Esophagus squamous epithelium (tissue), 5 donors: ENCODE measurements at regions not wholly inside any gene's neighbourhood (a gene's known extent, or its start where the extent isn't known, plus 50 kb on each side); places are given as distances from the start of the nearest gene placed in this dataset.

ENCODE experiments used
- DNase-seq: peaks from one replicate; lab custom pipeline; 2025; lab: John Stamatoyannopoulos, UW
- H3K27ac ChIP-seq, 4 donors: fragments of 200-600 bp; sonication (generic); one replicate each; pipeline ENCODE4 v1.5.1; 2016 to 2019; ENCODE audit warnings: mild to moderate bottlenecking in 1 of 4
- H3K27me3 ChIP-seq, 4 donors: fragments of 200-600 bp; sonication (generic); 1 replicate in 3 of 4; 2 replicates in 1 of 4; pipeline versions ENCODE4 v1.5.1 to v1.6.0; 2017 to 2021; ENCODE audit warnings: antibody characterized with exemption in 1 of 4
- H3K36me3 ChIP-seq, 3 donors: fragments of 200-600 bp; sonication (generic); one replicate each; pipeline ENCODE4 v1.5.1; 2016 to 2019
- H3K4me1 ChIP-seq, 3 donors: fragments of 200-600 bp; sonication (generic); one replicate each; pipeline ENCODE4 v1.5.1; 2017 to 2019
- H3K4me3 ChIP-seq, 4 donors: fragments of 200-600 bp; sonication (generic); 1 replicate in 3 of 4; 2 replicates in 1 of 4; pipeline ENCODE4 v1.5.1; 2016 to 2019; ENCODE audit warnings: mild to moderate bottlenecking in 2 of 4, moderate library complexity in 1 of 4
- H3K9me3 ChIP-seq, 3 donors: fragments of 200-600 bp; sonication (generic); one replicate each; pipeline ENCODE4 v1.5.1; 2016 to 2019
- CTCF ChIP-seq, 6 experiments: fragments of 450-650 bp in 4 of 6; fragments of 200-600 bp in 2 of 6; sonication (generic) in 2 of 6; IDR thresholded peaks; one replicate each; pipeline ENCODE4 v1.5.1; 2016 to 2019; ENCODE audit warnings: antibody characterized with exemption in 6 of 6, mild to moderate bottlenecking in 4 of 6, moderate library complexity in 4 of 6
- POLR2A ChIP-seq, 4 donors: fragments of 450-650 bp; IDR thresholded peaks; one replicate each; pipeline ENCODE4 v1.6.1; 2017; ENCODE audit warnings: antibody characterized with exemption in 4 of 4, mild to moderate bottlenecking in 4 of 4, moderate library complexity in 3 of 4
- WGBS, 2 donors: methylation state at CpG; one replicate each; pipeline ENCODE4 v1.1.5; 2018; 5-methylcytosine and 5-hydroxymethylcytosine counted together
- intact Hi-C: fragments of 100-400 bp; cut with DNase I; formaldehyde crosslinking; loops from one replicate; pipeline ENCODE4 v1.15.0; 2022
- donor health status: DM: yes; HTN: yes; CAD: no.

- H3K36me3 ChIP-seq: no peaks in the 10 kb centered on the region
- H3K9me3 ChIP-seq: no peaks in the 10 kb centered on the region
- DNase-seq: no peak
- H3K4me1 ChIP-seq: no peaks in the 10 kb centered on the region
- peak in 1 of 6 experiments; percentile 15 for TF ChIP-seq CTCF (IDR thresholded peaks at IDR 0.05)
- TF ChIP-seq POLR2A (IDR thresholded peaks at IDR 0.05): no peak
- no peak overlapping the region for H3K27ac ChIP-seq
- intact Hi-C loops: no loop called here
- no peaks in the 10 kb centered on the region for H3K27me3 ChIP-seq
- H3K4me3 ChIP-seq: no peak overlapping the region
- 25 to 76% methylated on average over 2 of the region's 2 CpGs for WGBS, 2 donors
Observed at GRCh38 chrX:10326578-10326977, 169.8 kb downstream of the CLCN4 start.

- Histone ChIP-seq H3K4me3 (no peak overlapping the region), H3K9me3 (no peaks in the 10 kb centered on the region), H3K4me1 (no peaks in the 10 kb centered on the region), H3K27ac (no peak overlapping the region), H3K27me3 (no peaks in the 10 kb centered on the region), H3K36me3 (no peaks in the 10 kb centered on the region)
- no peak for TF ChIP-seq POLR2A (IDR thresholded peaks at IDR 0.05)
- TF ChIP-seq CTCF (IDR thresholded peaks at IDR 0.05): no peak
- intact Hi-C loops: no loop called here
- 18 to 43% methylated on average over 2 to 3 of the region's 7 CpGs for WGBS, 2 donors
- DNase-seq: no peak
Observed at GRCh38 chrX:10327651-10328050, 170.9 kb downstream of the CLCN4 start.

DNA sequence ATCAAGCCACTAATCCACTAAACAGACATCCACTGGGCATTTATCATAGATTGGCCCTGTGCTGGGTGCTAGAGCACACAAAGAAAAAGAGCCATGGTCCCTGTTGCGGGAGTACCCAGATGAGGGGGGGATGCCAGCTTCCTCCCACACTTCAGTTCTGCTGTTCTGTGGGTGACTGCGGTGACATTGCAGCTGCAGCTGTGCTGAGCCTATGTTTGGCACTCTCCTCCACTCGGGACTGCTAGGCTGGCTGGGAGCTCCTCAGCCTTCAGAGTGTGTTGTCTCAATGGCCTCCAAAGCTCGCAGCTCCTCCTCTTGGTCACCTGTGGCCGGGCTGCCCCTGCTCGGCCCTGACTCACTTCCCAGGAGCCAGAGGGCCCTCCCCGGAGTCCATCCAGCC lies 173.2 kb downstream of the CLCN4 start:
- Histone ChIP-seq H3K4me3 (no peak overlapping the region), H3K9me3 (no peaks in the 10 kb centered on the region), H3K27ac (no peak overlapping the region), H3K4me1 (no peaks in the 10 kb centered on the region), H3K36me3 (no peaks in the 10 kb centered on the region), H3K27me3 (no peaks in the 10 kb centered on the region)
- no peak for DNase-seq
- intact Hi-C loops: no loop called here
- 87 to 100% methylated on average over 1 to 5 of the region's 7 CpGs for WGBS, 2 donors
- TF ChIP-seq CTCF (IDR thresholded peaks at IDR 0.05): no peak

DNA sequence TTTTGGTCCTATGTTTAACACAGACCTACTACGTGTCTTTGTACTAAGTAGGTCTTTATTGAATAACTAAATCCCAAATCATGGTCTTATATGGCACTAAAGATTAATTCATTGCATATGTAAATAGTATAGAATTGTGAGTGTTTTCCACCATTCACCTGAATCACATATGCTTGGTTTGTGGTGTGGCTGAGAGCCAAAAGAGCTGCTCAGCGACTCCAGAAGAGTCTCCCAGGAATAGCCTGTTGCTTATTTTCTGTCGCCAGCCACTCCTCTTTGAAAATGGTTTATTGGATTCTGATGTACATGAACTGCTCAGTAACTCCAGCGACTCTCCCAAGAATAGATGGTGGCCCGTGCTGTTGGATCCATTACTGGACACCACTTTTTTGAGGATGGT lies 184.5 kb downstream of the CLCN4 start:
- no peak for DNase-seq
- no peaks in the 10 kb centered on the region for H3K27me3 ChIP-seq
- intact Hi-C loops: no loop called here
- H3K27ac ChIP-seq: no peak overlapping the region
- TF ChIP-seq POLR2A (IDR thresholded peaks at IDR 0.05) (no peak), CTCF (IDR thresholded peaks at IDR 0.05) (no peak)
- H3K9me3 ChIP-seq: no peaks in the 10 kb centered on the region
- no peak overlapping the region for H3K4me3 ChIP-seq
- 67% methylated on average over 3 to 5 of the region's 5 CpGs for WGBS, 2 donors
- no peaks in the 10 kb centered on the region for H3K4me1 ChIP-seq
- H3K36me3 ChIP-seq: no peaks in the 10 kb centered on the region

GRCh38 chrX:10350221-10350620 lies 193.4 kb downstream of the CLCN4 start:
- DNase-seq: no peak
- H3K4me1 ChIP-seq: no peaks in the 10 kb centered on the region
- no peaks in the 10 kb centered on the region for H3K36me3 ChIP-seq
- H3K9me3 ChIP-seq: no peaks in the 10 kb centered on the region
- intact Hi-C loops: no loop called here
- TF ChIP-seq POLR2A (IDR thresholded peaks at IDR 0.05) (no peak), CTCF (IDR thresholded peaks at IDR 0.05) (no peak)
- no peak overlapping the region for H3K4me3 ChIP-seq
- H3K27me3 ChIP-seq: no peaks in the 10 kb centered on the region
- no peak overlapping the region for H3K27ac ChIP-seq
